HG03565 (cell line): ENCODE measurements at regions not wholly inside any gene's neighbourhood (a gene's known extent, or its start where the extent isn't known, plus 50 kb on each side); places are given as distances from the start of the nearest gene placed in this dataset.

Source experiments
- ATAC-seq: cut with Tn5 transposase; IDR thresholded peaks from one replicate; pipeline ENCODE4 v1.9.1; 2021; ENCODE audit warnings: mild to moderate bottlenecking, moderate library complexity; ENCODE audit not compliant: unreplicated experiment

DNA sequence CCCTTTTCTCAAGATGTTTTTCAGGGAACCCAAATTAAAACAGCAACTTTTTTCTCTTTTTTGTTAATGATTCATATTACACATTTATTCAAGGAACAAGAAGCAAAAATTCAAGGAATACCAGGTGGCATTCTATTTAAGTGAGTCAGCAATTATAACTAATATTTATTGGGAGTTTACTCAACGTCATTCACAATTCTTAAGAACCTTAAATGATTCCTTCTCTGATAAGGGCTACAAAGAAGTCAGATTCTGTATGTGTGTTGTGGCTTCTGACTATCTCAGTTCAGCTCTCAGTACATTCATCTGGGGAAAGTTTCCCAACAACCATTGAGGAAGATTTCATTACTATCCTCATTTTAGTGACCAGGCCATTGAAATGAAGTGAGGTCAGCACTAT, 470.7 kb upstream of the AKR1E2 start:
- ATAC-seq: no peak

DNA sequence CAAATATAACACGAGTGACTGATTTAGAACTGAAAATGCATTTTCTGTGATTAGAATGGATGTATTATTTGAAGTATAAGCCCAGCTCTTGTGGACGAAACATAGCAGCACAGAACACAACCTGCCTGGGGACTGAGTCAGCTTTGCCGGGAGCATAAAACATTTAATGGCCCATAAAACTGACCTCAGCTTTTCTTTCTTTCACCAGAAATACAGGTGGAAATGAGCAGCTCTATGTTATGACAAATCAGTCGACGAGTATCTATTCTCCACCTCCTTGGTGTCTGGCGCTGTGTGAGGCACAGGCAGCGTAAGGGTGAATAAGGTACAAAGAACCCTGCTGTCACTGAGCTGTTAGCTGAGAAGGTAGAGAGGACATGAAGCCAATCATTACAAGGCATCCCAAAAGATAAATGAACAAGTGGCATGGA, 471.6 kb upstream of the AKR1E2 start:
- no peak for ATAC-seq

- no peak for ATAC-seq
Observed at GRCh38 chr10:4353964-4354363, 472.0 kb upstream of the AKR1E2 start.

DNA sequence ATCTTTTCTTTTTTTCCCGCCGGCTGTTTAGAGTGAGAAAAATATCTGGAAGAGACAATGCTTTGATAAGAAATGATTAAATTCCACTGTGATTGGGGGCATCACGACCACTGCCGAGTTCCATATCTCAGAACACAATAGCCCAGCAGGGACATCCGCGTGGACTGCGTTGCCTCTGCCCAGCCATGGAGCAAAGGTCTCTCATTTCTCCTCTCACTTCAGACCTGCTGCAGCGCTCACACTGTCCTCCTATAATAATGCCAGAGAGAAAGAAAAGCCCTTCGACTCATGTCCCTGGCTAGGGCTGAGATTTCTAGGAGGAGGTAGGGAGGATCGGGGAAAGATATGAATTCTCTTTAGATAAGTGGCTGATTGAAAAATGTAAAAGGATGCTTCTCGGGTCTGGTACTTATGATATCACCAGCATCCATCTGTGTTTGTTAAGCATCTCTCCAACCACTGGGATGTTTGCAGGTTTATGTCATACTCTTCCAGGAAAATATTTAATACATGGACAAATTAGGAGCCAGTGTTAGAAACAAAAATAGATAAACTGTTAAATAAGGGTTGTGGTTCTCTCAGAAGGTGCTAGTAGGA, 472.9 kb upstream of the AKR1E2 start:
- ATAC-seq: no peak

DNA sequence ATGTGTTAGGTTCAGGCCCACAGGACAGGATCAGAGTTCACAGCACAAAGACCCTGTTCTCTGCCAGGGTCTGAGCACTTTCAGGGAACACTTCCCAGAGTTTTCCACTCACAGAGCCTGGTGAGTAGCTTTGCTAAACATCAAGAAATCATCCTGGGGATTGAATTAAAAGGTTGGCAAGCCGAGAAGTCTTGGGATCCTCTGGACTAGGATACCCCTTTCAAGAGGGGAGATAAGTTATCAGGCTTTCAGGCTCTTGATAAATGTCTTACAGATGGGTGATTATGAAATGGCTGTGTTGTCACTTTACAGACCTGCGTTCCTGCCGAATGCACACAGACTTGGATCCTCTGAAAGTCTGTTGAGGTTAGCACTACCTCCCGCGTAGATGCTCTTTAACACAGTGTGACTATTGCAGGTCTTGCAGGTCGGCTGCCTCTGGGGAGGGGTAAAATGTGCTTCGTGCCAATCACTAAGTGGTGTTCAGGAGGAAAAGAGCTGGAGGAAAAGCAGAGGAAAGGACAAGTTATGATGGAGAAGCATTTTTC, 473.5 kb upstream of the AKR1E2 start:
- ATAC-seq: no peak

DNA sequence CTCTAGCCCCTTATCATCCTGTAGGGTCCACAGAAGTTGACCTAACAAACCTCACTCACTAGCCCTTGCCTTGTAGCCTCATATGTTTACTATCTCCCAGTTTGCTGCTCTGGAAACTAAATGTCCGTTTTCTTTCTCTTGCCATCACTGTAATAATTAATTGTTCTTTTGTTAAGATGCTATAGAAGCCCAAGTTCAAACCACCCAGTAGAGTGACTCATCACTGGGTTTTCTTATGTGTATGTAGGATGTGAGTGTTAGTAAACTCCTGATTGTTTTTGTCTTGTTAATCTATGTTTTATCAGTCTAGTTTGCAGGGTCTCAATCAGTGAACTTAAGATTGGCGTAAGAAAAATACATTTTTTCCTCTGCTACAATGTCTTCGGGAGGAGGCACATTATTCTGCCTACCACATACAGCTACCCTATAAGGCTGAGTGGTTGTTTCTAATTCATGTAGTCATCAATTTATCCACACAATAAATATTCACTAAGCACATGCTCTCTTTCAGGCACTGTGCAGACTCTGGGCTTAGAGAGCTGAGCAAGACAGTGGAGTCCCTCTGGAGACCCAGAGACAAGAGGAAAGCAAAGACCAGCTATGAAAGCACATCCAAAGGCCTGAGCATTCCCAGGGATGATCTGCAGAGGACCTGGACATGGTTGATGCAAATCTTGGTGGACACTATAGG, 474.1 kb upstream of the AKR1E2 start:
- ATAC-seq: no peak

- ATAC-seq: no peak
Observed at GRCh38 chr10:4347397-4347796, 478.6 kb upstream of the AKR1E2 start.

GRCh38 chr10:4345877-4346646, 479.9 kb upstream of the AKR1E2 start:
- no peak for ATAC-seq

GRCh38 chr10:4344492-4344994, 481.5 kb upstream of the AKR1E2 start:
- no peak for ATAC-seq

DNA sequence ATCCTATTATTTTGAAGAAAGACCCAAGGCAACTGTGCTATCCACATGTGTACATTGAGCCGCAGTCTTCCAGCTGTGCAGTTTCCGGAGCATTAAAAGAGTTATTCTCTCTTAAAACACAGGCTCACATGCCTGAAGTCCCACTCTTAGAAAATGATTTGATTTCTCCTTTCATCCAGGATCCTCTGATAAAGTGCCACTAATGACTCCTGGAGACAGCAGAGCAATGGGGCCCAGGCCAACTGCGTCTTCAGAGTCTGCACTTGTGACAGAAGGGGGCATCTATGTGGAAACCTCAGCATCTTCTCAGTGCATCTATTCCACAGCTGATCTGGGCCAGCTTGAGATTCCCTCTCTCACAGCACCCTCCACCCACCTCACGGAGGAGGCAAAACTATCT, 482.1 kb upstream of the AKR1E2 start:
- ATAC-seq: no peak

- no peak for ATAC-seq
Observed at GRCh38 chr10:4343091-4343490, 482.9 kb upstream of the AKR1E2 start.

DNA sequence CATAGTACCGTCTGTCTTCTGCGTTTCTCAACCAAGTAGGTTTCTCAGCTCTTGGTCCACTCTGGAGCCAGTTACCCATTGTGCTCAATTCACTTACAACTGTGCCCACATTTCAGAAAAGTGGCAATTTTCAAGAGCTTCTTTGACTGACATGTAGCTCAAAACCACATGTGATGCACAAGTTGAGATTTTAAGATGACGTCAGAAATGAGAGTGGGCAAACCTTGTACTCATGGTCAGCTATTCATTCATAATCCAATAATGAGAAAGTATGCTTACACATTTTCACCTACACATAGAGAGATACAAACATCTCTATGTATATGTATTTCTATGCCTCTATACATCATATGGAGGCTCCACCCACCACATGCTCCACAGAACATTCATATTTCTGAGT, 487.2 kb upstream of the AKR1E2 start:
- ATAC-seq: no peak

DNA sequence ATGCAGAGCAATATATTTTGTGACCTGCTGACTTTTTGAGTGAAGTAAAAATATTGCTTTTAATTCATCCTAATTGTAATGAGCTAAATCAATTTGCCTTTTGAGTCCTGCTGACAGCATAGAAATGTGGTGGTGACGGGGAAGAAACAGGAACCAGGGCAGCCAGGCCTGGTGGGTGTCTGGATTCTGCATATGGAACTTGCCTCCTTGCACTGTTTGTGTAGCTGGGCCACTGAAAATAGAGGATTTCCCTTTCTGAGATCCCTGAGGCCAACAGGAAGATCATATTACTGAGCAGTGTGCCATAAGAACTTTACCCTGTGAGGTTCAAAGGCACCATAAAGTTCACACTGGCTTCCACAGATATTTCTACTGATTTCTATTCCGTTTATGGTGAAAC, 488.4 kb upstream of the AKR1E2 start:
- no peak for ATAC-seq

DNA sequence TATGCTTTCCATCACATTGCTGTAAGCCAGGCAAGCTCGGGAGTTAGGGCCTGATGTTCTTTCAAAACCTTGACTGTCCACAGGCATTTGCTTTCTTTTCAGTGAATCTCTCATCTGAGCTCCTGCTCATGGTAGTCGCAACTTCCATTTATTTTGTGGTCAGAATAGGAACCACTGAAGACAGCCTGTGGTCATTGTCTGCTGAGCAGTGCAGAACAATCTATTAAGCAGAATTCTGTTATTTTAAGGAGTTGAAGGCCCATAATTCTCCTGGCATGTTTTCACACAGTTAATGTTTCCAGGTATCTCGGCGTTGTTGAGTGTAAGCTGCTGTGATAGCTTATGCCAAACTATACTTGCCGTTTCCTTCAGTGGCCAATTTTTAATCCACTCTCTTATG, 491.1 kb upstream of the AKR1E2 start:
- ATAC-seq: no peak

GRCh38 chr10:4334015-4334414, 492.0 kb upstream of the AKR1E2 start:
- ATAC-seq: no peak

- ATAC-seq: no peak
Observed at GRCh38 chr10:4333459-4333894, 492.5 kb upstream of the AKR1E2 start.

DNA sequence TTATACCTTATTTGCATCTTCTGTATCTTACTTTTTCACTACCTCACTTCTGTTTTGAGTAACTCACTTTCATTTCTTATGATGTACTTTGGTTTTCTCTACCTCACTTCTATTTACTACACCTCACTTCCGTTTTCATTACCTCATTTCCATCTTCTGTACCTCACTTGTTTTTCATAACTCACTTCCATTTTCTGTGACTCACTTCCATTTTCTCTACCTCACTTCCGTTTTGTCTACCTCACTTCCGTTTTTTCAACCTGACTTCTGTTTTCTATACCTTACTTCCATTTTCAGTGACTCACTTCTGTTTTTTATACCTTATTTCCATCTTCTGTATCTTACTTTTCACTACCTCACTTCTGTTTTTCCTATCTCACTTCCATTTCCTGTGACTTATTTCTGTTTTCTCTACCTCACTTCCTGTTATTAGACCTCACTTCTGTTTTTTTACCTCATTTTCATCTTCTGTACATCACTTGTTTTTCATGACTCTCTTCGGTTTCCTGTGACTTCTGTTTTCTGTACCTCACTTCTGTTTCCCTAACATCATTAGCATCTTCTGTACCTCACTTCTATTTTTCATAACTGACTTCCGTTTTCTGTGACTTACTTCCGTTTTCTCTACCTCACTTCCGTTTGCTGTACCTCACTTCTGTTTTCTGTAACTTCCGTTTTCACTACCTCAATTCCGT, 493.1 kb upstream of the AKR1E2 start:
- ATAC-seq: no peak

- ATAC-seq: no peak
Observed at GRCh38 chr10:4331150-4331549, 494.9 kb upstream of the AKR1E2 start.

GRCh38 chr10:4330636-4331035, 495.4 kb upstream of the AKR1E2 start:
- no peak for ATAC-seq

DNA sequence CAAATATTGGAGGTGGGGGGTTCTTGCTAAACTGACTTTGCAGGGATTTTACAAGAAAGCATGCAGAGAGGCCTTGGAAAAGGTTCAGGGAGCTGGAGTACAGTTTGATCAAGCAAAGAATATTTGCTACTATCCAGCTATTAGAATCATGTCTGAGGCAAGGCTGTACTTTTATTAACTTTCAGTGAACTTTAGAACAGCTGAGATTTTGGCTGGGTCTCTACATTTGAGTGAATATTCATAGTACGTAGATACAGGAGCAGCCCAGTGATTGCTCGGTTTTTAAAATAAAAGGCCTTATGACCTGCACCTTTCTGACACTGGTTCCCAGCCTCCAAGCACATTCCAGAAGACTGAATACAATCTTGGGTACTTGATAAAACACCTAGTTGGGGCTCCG, 496.8 kb upstream of the AKR1E2 start:
- ATAC-seq: no peak

DNA sequence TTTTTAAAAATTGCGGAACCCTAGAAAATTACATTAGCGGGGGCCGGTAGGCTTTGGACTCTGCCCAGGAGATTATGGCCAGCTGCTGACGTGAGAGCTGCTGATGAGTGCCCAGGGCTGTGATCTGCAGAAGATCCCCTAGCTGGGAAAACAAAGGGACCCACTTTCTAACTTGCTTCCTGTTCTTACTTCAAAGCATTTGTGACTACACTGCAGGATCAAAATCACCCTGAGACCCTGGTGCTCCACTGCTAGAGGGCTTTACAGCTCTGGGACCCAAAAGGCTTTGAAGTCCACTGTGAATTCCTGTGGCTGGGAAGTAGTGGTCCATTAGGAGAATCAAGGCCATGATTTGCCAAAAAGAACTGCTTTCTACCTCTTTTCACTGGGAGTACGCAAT, 499.4 kb upstream of the AKR1E2 start:
- ATAC-seq: no peak
